ENCODE measurements at regions not wholly inside any gene's neighbourhood (a gene's known extent, or its start where the extent isn't known, plus 50 kb on each side); places are given as distances from the start of the nearest gene placed in this dataset.

GRCh38 chr10:88193018-88193417 is 329.6 kb downstream of the PTEN start:
- H3K4me1 ChIP-seq: no peaks in the 10 kb centered on the region
- H3K4me3 ChIP-seq: no peak overlapping the region
- H3K27me3 ChIP-seq: no peaks in the 10 kb centered on the region
- no peak for DNase-seq (ENCODE audit: low spot score in 2 of 2)
- no peak overlapping the region for H3K27ac ChIP-seq
- intact Hi-C loops (cut with DNase I; ENCODE audit: low total_unique reads): no loop called here
- TF ChIP-seq POLR2AphosphoS5 (IDR thresholded peaks at IDR 0.05) (no peak), CTCF (IDR thresholded peaks at IDR 0.05) (no peak), POLR2A (IDR thresholded peaks at IDR 0.05) (no peak)
- no peaks in the 10 kb centered on the region for H3K36me3 ChIP-seq
- no peaks in the 10 kb centered on the region for H3K9me3 ChIP-seq

GRCh38 chr10:88194041-88194887 is 330.8 kb downstream of the PTEN start:
- Histone ChIP-seq H3K36me3 (no peaks in the 10 kb centered on the region), H3K4me3 (no peak overlapping the region), H3K4me1 (no peaks in the 10 kb centered on the region), H3K27me3 (no peaks in the 10 kb centered on the region), H3K9me3 (no peaks in the 10 kb centered on the region), H3K27ac (no peak overlapping the region)
- TF ChIP-seq CTCF (IDR thresholded peaks at IDR 0.05) (no peak), POLR2A (IDR thresholded peaks at IDR 0.05) (no peak), POLR2AphosphoS5 (IDR thresholded peaks at IDR 0.05) (no peak)
- no peak for DNase-seq (ENCODE audit: low spot score in 2 of 2)
- intact Hi-C loops (cut with DNase I; ENCODE audit: low total_unique reads): no loop called here

GRCh38 chr10:88194961-88195367 is 331.5 kb downstream of the PTEN start:
- TF ChIP-seq POLR2AphosphoS5 (IDR thresholded peaks at IDR 0.05): no peak
- TF ChIP-seq CTCF (IDR thresholded peaks at IDR 0.05): no peak
- no peak for TF ChIP-seq POLR2A (IDR thresholded peaks at IDR 0.05)
- Histone ChIP-seq H3K9me3 (no peaks in the 10 kb centered on the region), H3K4me1 (no peaks in the 10 kb centered on the region), H3K36me3 (no peaks in the 10 kb centered on the region), H3K27ac (no peak overlapping the region), H3K4me3 (no peak overlapping the region), H3K27me3 (no peaks in the 10 kb centered on the region)
- DNase-seq (ENCODE audit: low spot score in 2 of 2): no peak
- intact Hi-C loops (cut with DNase I; ENCODE audit: low total_unique reads): no loop called here

GRCh38 chr10:88195841-88196240 is 332.4 kb downstream of the PTEN start:
- no peaks in the 10 kb centered on the region for H3K4me1 ChIP-seq
- H3K27me3 ChIP-seq: no peaks in the 10 kb centered on the region
- H3K9me3 ChIP-seq: no peaks in the 10 kb centered on the region
- H3K27ac ChIP-seq: no peak overlapping the region
- H3K36me3 ChIP-seq: no peaks in the 10 kb centered on the region
- TF ChIP-seq CTCF (IDR thresholded peaks at IDR 0.05): no peak
- TF ChIP-seq POLR2A (IDR thresholded peaks at IDR 0.05): no peak
- no peak for TF ChIP-seq POLR2AphosphoS5 (IDR thresholded peaks at IDR 0.05)
- intact Hi-C loops (cut with DNase I; ENCODE audit: low total_unique reads): no loop called here
- H3K4me3 ChIP-seq: no peak overlapping the region
- no peak for DNase-seq (ENCODE audit: low spot score in 2 of 2)

- H3K27ac ChIP-seq: no peak overlapping the region
- TF ChIP-seq CTCF (IDR thresholded peaks at IDR 0.05): no peak
- no peak for TF ChIP-seq POLR2AphosphoS5 (IDR thresholded peaks at IDR 0.05)
- TF ChIP-seq POLR2A (IDR thresholded peaks at IDR 0.05): no peak
Measured at GRCh38 chr10:88196291-88196690, 332.9 kb downstream of the PTEN start.

More at GRCh38 chr10:88196291-88196690, 332.9 kb downstream of the PTEN start:
- H3K4me1 ChIP-seq: no peaks in the 10 kb centered on the region
- no peak for DNase-seq (ENCODE audit: low spot score in 2 of 2)
- H3K9me3 ChIP-seq: no peaks in the 10 kb centered on the region
- H3K27me3 ChIP-seq: no peaks in the 10 kb centered on the region
- intact Hi-C loops (cut with DNase I; ENCODE audit: low total_unique reads): no loop called here
- H3K4me3 ChIP-seq: no peak overlapping the region
- no peaks in the 10 kb centered on the region for H3K36me3 ChIP-seq
